ENCODE measurements at regions not wholly inside any gene's neighbourhood (a gene's known extent, or its start where the extent isn't known, plus 50 kb on each side); places are given as distances from the start of the nearest gene placed in this dataset.

DNA sequence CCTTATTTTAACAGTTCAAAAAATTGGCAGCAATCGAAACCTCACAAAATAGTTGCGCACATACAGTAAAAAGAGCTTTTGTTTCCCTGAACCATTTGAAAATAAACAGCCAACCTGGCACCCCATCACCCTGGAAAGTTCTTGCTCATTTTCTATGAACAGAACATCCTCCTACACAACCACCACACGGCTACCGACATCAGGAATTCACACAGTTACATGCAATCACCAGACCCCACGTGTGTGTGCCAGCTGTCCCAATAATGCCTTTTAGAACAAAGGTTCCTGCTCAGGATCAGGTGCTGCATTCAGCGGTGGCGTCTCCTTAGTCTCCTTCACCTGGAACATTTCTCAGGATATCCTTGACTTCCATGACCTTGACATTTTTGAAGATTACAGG is 186.5 kb downstream of the KLF13 start:
- DNase-seq, result no peak

DNA sequence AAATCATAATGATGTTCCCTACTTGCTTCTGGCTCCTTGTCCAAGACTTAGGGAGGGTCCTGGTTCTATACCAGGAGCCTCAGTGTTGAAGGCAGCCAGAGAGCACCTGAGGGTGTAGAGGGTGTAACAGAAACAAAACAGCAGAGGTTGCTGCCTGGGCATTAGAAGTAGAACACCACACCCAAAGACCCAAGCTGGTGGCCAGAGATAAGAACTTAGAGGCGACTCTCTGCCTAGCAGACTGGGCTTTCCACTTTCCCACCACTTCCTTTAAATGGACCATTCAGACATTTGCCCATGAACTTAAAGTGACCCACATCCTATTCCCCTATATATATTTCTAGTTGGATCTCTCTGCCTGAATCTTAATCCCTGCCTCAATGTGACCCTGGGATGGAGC is 189.8 kb downstream of the KLF13 start:
- no peak for DNase-seq

DNA sequence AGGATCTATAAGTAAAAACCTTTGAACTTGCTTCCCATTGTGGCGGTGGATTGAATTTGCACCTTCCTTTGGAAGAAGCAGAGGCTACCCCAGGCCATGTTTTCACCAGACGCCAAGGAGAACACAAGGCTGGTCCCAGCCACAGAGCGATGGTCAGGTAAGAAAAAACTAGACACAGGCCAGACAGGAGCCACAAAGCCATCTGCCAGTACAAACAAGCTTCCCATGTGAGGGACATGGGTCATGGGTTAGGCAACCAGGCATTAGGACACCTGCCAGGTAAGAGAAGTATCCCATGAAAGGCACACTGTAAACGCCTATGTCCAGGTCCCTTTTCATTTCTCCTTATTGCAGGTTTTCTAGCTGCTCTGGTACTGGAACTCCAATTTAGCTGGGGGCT is 190.2 kb downstream of the KLF13 start:
- DNase-seq, result no peak

DNA sequence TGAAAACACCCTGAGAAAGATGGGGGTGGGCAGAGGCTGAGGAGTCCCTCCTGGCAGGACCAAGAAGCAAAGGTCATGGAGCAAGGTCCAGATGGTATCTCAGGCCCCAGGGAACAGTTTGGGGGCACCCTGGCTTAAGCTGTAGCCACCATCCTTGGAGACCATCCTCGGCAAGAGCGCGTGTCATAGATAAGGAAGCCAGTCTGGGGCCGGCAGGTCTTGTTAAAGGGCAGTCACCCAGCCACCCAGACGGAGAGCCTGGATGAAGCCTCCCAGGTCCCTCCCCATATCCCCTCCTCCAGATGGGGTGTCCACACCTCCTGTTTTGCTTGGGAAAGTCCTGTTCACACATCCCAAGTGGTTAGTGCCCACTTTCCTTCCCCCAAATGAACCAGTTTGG is 191.1 kb downstream of the KLF13 start:
- no peak for DNase-seq

DNA sequence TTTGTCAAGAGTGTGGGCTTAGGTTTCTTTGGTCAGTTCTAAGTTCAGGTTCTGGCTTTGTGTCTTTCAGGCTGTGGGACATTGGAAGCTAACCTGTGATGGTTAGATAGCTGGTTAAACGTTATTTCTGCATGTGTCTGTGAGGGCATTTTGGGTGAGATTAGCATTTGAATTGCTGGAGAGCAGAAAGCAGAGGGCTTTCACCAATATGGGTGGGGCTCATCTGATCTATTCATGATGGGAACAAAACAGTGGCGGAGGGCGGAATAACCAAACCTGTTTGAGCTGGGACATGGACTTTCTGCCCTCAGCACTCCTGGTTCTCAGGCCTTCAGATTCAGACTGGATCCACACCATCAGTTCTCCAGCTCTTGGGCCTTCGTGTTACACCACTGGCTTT is 195.4 kb downstream of the KLF13 start:
- no peak for DNase-seq

DNA sequence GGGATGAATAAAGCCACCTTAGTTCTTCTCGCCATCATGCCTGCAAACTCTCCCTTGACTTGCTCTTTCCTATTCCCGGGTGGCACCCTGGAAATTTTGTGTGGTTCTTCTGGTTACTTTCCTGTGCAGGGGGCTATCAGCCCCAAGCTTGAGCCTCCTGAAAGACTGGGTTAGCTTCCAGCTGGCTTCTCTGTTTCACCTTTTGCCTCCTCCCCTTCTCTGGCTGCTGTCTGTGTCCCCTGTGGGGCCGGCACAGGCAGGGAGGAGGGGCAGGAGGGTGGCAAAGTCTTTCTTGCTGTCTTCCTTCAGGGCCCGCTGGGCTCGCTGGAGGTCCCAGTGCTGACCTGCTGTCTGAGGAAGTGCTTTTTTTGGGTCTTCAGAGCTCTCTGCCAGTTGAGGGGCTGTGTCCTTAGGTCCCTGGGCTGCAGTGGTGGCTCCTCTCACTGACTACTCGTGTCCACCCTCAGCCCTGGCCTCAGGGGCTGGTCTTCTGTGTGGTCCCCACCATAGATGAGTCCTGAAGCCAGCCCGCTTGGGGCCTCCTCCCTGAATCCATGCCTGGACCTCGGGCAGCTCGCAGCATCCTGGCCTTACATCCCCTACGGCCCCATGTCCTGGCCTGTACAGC is 196.5 kb downstream of the KLF13 start:
- no peak for DNase-seq

DNA sequence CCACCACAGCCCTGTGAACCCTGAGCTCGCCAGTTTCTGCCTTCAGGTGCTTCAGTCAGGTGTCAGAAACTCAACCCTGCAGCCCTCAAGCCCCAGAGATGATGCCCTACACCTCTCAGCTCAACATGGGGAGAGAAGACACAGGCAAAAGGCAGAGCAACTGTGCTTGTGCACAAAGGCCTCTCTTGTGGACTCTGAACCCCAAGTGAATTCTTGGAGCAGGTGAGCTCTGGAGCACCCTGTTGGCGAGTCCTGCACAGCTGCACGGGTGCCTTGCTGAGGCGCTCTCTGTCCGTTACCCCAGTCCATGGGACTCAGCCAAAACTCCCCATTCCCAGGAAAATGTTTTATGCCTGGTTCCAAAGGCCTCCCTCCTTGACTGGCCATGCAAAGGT is 197.0 kb downstream of the KLF13 start:
- no peak for DNase-seq

DNA sequence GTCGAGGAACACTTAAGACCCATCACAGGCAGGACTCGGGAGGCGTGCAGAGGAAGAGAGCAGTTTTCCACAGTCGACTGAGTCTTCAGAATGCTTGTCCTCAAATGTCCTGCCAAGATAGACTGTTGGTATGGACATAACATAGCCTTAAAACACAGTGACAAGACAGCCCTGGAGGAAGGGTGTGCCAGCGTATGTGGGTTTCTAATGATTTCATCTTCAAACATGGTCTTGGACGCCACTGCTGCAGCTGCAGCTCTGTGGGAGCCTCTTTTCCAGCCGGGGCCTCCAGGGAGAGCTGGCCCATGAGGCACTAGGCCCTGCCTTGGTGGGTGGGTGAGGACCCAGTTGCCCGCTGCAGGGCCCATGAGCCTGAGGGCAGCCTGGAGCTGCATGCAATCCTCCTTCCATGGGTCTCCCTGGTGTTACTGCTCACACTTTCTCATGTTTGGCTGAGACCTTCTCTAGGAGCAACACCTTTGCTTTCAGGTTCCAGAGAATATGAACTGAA is 198.6 kb downstream of the KLF13 start:
- DNase-seq, result no peak

DNA sequence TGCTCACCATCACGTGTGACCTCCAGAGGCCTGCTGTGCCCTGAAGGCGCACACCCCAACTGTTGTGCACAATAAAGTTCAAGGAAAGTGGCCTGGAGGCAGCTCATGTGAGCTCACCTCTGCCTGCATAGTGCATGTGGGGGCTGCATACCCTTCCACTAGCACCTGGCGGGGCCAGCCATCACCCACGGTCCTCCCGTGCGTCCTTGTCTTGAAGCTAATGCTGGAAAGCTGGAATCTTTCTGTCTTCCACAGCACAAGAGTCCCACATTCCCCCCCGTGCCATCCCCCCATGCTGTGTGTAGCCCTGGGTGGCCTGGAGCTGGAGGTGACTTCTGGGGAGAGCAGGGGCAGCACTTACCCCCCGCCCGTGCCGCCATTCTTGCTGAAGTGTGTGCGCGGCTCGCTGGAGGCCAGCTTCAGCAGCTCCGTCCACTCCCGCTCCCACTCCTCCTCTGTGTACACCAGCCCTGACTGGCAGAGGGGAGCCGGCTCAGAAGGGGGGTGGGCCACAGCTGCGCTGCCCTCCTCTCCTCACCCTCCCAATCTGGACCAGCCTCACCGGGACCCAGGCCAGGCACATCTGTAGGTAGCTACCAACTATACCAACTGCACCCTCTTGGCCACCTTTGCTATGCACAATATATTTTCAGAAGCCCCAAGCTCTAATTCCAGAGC is 199.5 kb downstream of the KLF13 start:
- DNase-seq, result no peak

DNA sequence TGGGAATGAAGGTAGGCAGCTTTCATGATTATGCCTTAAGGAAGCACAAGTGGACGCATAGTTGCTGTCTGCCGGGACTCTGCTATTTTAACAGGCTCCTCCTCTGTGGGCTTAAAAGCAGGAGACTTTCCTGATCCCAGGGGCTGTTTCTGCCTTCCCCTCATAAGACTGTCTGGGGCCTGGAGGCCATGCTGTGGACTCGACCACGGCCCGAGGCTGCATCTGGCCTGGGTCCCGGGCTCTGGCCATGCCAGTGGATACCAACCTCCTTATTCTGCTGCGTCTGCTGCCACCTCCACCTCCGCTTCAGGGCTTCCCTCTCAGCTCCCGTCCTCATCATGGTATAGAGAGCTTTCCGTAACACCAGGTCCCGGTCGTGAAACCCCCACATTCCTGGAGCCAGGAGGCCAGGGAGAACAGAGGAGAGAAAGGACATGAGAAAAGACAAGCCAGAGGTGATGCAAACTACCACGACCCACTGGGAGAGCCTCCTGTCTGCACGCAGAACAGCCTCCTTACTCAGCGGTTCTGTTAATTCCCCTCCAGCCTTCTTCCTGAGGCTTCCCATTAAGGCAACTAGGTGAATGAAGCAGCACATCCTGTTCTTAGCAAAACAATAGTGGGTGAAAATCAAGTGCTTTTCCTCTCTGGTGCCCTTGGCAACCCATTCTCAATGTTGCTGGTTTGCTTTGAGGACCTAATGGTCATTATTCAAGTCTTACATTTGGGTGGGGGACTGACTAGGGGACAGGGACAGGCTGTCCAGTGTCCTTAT is 200.5 kb downstream of the KLF13 start:
- no peak for DNase-seq

DNA sequence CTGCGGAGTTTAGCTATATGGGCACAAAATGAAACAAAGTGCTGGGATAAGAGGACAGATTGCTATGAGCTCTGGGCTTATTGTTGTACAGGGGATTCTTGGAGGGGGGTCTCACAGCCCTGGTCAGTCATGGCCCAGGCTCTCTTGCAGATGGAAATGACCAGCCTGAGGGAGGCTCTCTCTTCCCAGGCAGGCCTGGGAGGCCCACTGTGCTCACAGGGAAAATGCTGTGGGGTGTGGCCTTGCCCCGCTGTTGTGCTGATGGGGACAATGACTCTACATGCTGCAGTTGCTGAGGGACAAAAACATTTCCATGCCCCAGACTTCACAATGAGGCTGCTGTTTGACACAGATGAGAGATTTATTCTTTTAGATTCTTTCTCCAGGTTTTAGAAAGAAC is 202.2 kb downstream of the KLF13 start:
- no peak for DNase-seq

DNA sequence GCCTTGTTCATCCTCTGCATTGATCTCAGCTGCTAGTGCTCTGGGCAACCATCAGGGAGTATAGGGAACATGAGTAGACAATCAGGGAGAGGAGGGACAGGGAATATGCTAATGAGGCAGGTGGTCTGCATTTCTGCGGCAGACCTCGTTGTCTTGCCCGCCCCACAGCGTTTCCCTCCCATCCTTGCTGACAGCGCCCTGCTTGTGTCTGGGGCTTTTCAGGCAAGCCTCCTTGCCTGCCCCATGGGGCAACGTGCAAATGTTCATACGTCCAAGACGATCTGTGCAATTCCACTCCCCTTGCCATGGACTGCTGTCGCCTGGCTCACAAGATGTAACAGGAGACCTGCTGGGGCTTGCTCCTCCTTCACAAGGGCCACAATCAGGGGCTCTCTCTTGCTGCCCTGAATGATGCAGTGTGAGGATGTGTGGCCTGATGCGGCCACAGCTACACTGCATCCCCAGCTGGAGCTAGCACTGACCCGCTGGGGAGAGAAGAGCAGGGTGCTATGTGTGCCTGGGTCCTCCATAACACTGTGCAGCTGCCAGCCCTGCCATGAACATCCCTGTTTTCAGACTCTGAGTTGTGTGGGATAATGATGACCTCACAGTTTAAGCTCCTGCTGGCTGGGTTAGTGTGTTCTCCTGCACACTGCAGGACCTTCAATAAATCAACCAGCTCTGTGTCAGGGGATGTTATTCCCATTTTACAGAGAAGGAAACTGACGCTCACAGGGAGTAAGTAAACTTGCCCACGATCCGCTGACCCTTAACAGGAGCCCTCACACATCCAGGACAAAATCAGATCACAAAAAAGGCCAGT is 211.3 kb downstream of the KLF13 start:
- DNase-seq, result no peak

DNA sequence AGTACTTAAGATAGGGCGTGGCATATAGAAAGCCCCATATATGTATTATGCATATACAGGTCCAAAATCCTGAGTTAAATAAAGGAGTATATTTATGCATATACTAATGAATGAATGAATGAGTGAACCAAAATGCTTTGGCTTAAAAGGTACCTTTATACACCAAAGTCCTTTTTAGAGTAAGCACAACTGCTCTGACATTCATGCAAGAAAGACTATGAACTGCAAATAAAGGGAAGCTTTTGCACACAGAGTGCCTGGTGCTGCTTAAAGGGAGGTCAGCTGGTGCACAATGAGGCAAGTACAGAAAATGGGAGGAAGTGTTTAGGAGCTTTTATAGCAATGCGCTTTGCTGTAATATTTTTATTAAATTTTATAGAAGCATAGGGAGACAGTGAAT is 214.0 kb downstream of the KLF13 start:
- DNase-seq, result no peak

DNA sequence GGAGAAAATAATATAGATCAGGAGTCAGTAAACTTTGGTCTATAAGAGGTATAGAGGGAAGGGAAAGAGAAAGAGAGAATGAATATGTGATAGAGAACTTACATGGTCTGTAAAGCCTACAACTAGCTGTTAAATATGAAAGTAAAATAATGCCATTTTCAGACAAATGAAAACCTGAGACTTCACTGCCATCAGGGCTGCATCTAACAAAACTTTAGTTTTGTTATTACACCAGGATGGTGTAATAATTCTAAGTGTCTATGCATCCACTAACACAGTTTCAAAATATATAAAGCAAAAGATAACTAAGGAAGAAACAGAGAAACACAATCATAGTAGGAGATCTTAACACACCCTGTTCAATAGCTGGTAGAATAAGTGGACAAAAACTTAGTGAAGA is 217.7 kb downstream of the KLF13 start:
- DNase-seq, result no peak

DNA sequence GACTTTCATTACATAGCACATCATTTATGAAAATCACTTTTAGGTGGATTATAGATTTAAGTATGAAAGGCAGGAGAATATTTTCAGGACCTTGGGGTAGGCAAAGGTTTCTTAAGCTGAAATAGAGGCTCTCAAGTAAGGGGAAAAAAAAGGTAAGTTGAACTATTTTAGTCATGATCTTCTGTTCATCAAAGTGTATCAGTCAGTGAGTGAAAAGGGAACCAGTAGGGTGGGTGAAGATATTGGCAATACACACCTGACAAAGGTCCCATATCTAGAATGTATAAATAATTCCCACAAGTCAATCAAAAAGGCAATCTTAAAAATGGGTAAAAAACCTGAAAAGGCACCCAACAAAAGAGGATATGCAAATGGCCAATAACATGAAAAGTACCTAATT is 218.6 kb downstream of the KLF13 start:
- DNase-seq, result no peak

DNA sequence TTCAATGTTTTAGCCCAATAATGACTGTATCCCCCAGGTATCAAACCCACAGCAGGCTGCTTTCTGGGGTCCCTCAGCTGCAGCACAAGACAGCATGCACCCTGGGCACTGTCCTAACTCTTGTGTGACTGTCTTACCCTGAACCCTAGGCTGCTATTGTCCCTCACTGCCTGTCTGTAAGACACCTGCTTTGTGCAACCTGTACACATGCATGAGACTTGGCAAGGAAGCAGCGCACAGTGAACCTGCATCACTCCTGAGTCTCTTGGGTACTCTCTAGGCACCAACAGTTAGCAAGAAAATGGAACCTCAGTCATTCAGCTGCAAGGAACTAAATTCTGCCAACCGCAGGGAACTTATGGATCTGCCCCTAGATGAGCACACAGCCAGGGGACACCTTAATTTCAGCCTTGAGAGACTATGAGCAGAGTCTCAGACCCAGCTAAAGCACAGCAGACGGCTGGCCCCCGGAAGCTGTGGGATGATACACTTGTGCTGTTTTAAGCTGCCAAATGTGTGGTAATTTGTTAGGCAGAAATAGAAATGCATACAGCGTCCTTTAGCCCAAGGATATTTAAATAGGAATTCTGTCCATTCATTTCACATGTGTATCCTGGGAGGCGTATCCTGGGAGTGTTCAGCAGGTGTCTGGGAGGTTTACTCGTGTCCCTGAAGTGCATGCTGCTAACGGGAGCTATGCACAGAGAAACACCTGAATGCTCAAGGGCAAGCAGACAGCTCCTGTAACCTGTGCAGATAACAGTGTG is 223.8 kb downstream of the KLF13 start:
- DNase-seq, result peak; percentile 8

DNA sequence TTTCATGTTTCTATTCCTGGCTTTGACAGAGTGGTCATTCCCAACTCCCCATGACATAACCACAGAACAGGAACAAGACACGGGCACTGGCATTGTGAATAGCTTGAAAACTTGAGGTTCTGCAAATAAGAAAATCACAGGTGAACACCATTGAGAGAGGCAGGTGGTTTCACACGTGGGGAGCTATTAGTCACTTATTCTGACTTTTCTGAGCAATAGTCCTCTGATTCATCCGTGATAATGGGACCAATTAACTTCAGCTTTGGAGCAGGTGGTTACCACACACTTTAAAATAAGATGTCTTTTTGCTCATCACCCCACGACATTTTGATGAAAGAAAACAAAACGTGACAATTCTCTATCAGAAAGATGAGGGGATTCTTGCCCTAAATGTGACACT is 224.7 kb downstream of the KLF13 start:
- peak; percentile 7 for DNase-seq

DNA sequence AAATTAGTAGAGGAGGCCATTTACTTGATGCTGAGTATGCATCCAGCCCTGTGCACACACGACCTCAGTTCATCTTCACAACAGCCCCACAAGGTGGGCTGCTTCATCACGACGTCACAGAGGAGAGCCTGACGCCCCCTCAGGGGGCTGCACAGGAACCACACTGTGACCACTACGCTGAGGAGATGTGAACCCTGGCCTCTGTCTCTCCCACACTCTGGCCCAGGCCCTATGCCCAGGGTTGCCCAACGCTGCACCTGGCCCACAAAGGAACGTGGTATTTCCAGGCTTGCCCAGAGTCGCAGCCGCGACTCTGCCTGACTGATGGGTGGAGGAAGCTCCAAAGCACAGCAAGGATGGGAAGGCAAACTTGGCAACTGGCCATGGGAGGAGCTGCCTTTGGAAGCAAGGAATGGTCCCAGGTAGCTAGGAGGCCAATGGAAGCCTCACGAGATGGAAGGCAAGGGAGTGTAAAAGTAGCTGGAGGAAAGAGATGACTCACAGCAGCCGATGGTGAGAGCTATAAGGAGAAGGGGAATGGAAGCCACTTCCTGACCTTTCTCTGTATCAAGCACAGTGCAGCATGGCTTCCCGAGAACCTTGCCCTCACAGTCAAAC is 226.0 kb downstream of the KLF13 start:
- DNase-seq, result no peak

DNA sequence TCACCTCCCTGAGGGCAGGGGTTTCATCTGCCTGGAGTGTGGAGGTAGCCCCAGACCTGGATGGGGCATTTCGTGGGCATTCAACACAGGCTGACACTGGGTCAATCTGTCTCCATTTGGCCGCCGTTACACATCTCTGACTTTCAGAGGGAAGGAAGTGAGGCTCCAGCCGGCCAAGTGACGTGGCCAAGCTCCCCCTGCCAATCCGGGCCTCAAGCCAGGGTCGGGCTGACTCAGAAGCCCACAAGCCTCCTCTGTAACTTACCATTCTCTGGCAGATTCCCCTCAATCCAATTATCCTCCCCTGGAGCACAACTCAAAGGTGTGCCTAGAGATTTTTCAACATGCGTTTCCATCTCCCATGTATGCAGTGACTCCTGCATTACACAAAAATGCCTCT is 227.6 kb downstream of the KLF13 start:
- DNase-seq, result no peak

DNA sequence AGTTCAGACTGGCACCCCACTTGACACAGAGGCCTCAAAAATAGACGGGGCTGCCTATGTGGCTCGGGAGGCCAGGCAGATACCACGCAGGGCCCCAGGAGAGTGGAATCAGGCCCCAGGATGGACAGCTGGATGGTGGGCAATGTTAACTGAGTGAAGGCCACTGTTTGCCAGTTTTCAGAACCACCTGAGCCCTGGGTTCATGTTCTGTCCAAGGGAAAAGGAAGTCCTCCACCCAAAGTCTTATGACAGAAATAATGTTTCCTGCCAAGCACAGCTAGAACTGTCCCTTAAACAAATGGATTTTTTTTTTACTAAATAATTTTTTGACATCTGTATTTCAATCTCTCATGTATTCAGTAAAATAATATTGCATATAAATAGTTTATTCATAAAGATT is 228.4 kb downstream of the KLF13 start:
- DNase-seq, result no peak

DNA sequence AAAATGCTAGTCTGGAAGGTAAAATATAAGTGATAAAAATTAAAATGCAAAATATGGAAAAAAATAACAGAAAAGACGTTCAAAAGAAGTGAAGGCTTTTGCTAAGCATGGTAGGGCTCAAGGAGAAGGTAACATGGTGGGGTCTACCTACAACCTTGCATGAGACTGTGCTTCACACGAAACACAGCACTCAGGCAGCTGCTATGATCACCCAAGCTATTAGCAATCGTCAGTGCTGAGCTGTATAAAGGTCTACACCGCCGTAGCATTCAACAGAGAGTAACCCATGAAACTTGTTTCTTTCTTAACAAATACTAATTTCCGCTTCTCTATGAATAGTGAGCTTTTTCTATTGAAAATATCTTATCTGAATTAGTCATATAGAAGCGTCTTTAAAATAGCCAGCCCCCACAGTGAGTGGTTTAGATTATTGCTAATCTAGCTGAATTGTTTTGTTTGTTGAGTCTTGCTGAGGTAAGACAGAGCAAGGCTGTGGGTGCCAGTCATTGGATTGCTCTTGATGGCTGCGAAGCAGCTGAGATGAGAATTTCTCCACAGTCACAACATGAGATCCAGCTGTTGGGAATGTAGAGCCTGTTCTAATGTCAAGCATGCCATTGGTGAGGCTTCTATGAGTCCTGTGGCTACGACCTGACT is 230.0 kb downstream of the KLF13 start:
- DNase-seq, result no peak

Measured in DMS53 (cell line).